MCF 10A (cell line): ENCODE measurements at regions not wholly inside any gene's neighbourhood (a gene's known extent, or its start where the extent isn't known, plus 50 kb on each side); places are given as distances from the start of the nearest gene placed in this dataset.

Source experiments
- BruUV-seq: library from RNA; stranded (reverse); fragments of 400-500 nt; replicated peaks from 2 replicates; lab custom pipeline; 2021; lab: Mats Ljungman, UMichigan
- CTCF ChIA-PET: fragments of 300-600 bp; sonication (Branson Sonifier 250); formaldehyde crosslinking; extraction: SDS; loops from one replicate; lab custom pipeline; 2021; ENCODE audit warnings: antibody characterized with exemption, inconsistent platforms; lab: Yijun Ruan, JAX
- POLR2A ChIA-PET: fragments of 300-600, 350-650 bp; sonication (Branson Sonifier 250); formaldehyde crosslinking; extraction: SDS; loops from one replicate; lab custom pipeline; 2020; ENCODE audit warnings: antibody characterized with exemption, inconsistent platforms; lab: Yijun Ruan, JAX
- DNase-seq: peaks from one replicate; pipeline ENCODE4 v3.0.0-alpha.2; 2018; ENCODE audit not compliant: unreplicated experiment
- H3K27ac Mint-ChIP-seq: one replicate; pipeline ENCODE4 v1.8.0; 2022; ENCODE audit warnings: mild to moderate bottlenecking, low read depth, mixed read lengths; ENCODE audit not compliant: unreplicated experiment
- H3K27me3 Mint-ChIP-seq: one replicate; pipeline ENCODE4 v1.8.0; 2022; ENCODE audit warnings: mixed read lengths; ENCODE audit not compliant: insufficient read depth, unreplicated experiment
- H3K36me3 Mint-ChIP-seq: one replicate; pipeline ENCODE4 v1.8.0; 2022; ENCODE audit warnings: mild to moderate bottlenecking, moderate library complexity, mixed read lengths; ENCODE audit not compliant: insufficient read depth, unreplicated experiment
- H3K4me1 Mint-ChIP-seq: one replicate; pipeline ENCODE4 v1.8.0; 2022; ENCODE audit warnings: mixed read lengths; ENCODE audit not compliant: insufficient read depth, unreplicated experiment
- H3K4me3 Mint-ChIP-seq: one replicate; pipeline ENCODE4 v1.8.0; 2022; ENCODE audit warnings: mild to moderate bottlenecking, moderate library complexity, mixed read lengths; ENCODE audit not compliant: unreplicated experiment
- H3K9me3 Mint-ChIP-seq: one replicate; pipeline ENCODE4 v1.8.0; 2022; ENCODE audit warnings: mixed read lengths; ENCODE audit not compliant: unreplicated experiment
- intact Hi-C: fragments of 100-400 bp; cut with micrococcal nuclease; formaldehyde crosslinking; loops from 2 replicates; pipeline ENCODE4 v1.14.1; 2022
- TF ChIP-seq, protein P1 (sequence below): fragments of 200-600 bp; IDR thresholded peaks from one replicate; pipeline ENCODE4 v1.8.0; 2022; ENCODE audit warnings: antibody characterized with exemption, mild to moderate bottlenecking; ENCODE audit not compliant: unreplicated experiment

DNA sequence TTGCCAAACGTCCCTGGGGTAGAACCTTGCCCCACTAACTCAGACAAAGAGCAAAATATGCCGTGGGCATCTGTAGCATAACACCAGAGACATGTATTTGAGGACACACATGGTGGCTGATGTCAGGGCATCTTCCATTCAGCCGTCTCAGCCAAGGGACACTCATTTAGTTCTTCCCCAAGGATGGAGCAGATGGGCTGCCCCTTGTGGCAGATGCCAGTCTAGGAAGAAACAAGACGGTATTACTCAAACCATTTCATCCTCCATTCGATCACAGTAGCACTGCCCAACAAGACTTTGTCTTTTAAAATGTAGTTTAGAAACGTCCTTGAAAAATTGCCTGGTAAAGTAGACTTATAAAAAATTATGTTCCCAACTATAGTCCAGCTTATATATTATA is 937.6 kb upstream of the EEF2KMT start:
- POLR2A ChIA-PET, result no interaction called here
- BruUV-seq, result no TSS peak

DNA sequence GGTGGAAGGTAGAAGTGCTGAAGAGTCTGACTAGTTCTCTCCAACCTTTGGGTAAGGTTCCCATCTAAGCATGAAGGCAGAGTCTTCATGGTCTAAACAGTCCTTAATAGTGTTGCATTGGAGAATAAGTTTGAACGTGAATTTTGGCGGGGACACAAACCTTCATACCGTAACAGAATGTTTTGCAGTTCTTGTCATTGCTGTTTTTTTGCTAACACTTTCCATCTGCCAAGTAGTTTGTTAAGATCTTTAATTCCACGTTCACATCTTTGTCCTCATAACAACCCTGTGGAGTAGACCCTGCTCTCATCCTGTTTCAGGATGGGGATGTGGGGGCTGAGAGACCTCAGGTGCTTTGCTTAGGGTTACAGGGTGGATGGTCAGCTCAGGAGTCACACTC is 936.9 kb upstream of the EEF2KMT start:
- TF ChIP-seq, protein P1, sequence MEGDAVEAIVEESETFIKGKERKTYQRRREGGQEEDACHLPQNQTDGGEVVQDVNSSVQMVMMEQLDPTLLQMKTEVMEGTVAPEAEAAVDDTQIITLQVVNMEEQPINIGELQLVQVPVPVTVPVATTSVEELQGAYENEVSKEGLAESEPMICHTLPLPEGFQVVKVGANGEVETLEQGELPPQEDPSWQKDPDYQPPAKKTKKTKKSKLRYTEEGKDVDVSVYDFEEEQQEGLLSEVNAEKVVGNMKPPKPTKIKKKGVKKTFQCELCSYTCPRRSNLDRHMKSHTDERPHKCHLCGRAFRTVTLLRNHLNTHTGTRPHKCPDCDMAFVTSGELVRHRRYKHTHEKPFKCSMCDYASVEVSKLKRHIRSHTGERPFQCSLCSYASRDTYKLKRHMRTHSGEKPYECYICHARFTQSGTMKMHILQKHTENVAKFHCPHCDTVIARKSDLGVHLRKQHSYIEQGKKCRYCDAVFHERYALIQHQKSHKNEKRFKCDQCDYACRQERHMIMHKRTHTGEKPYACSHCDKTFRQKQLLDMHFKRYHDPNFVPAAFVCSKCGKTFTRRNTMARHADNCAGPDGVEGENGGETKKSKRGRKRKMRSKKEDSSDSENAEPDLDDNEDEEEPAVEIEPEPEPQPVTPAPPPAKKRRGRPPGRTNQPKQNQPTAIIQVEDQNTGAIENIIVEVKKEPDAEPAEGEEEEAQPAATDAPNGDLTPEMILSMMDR, result no peak
- Mint-ChIP-seq H3K4me3 (no peak overlapping the region), H3K36me3 (no peaks in the 10 kb centered on the region), H3K9me3 (peaks cover 28% of the 10 kb centered on the region), H3K27ac (no peak overlapping the region), H3K4me1 (no peaks in the 10 kb centered on the region), H3K27me3 (no peaks in the 10 kb centered on the region)
- POLR2A ChIA-PET, result no interaction called here
- no peak for DNase-seq
- intact Hi-C loops, result no loop called here
- BruUV-seq, result no TSS peak
- CTCF ChIA-PET, result no interaction called here

More for the DNA sequence above, 937.6 kb upstream of the EEF2KMT start:
- no peak for DNase-seq
- TF ChIP-seq, protein P1, result no peak
- CTCF ChIA-PET, result no interaction called here
- H3K27ac Mint-ChIP-seq, result no peak overlapping the region
- no peaks in the 10 kb centered on the region for H3K27me3 Mint-ChIP-seq
- H3K4me3 Mint-ChIP-seq, result no peak overlapping the region
- intact Hi-C loops, result no loop called here
- peaks cover 32% of the 10 kb centered on the region for H3K9me3 Mint-ChIP-seq
- H3K36me3 Mint-ChIP-seq, result no peaks in the 10 kb centered on the region
- no peaks in the 10 kb centered on the region for H3K4me1 Mint-ChIP-seq

DNA sequence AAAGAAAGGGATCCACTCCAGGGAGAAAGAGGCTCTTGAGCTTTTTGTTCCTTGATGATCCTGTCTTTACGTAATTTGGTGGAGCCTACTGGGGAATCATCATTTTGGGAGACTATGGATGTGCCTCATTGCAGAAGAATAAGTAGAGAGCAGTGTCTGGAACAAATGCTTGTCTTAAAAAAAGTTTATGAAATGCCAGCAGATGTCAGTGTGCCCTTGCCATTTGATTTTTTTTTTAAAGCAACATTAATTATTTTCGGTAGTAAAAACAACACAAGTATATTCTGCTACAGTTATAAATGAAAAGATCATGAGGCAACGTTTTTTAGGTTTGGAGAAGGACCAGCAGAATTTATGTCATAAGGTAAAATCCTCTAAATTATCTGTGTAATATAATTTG is 934.8 kb upstream of the EEF2KMT start:
- no peaks in the 10 kb centered on the region for H3K27me3 Mint-ChIP-seq
- TF ChIP-seq, protein P1, result no peak
- peaks cover 35% of the 10 kb centered on the region for H3K9me3 Mint-ChIP-seq
- DNase-seq, result no peak
- H3K36me3 Mint-ChIP-seq, result no peaks in the 10 kb centered on the region
- no peak overlapping the region for H3K4me3 Mint-ChIP-seq
- no TSS peak for BruUV-seq
- H3K4me1 Mint-ChIP-seq, result no peaks in the 10 kb centered on the region
- intact Hi-C loops, result no loop called here
- CTCF ChIA-PET, result interaction anchor here (0.6 to 0.7 kb wide), 2 partner anchors 9 to 710 kb away, joined by 3 read pairs; no protein-coding TSS in a partner anchor
- POLR2A ChIA-PET, result no interaction called here
- no peak overlapping the region for H3K27ac Mint-ChIP-seq

DNA sequence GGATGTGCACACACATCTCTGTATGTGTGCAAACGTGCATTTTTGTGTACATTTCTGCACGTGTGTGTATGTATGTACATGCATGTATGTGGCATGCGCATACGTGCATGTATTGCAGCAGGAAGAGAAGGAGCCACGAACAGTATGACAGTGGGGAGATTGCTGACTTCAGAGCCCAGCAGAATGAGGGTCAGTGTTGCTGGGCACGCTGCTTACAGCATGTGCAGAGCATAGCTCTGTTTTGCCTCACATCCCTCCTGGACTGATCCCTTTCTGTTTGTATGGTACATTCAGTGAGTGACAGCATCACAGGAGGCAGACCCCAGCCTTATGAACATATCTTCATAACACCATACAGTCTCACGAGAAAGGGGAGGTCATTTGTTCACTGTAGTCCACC is 934.0 kb upstream of the EEF2KMT start:
- BruUV-seq, result no TSS peak
- Mint-ChIP-seq H3K36me3 (no peaks in the 10 kb centered on the region), H3K4me3 (no peak overlapping the region), H3K4me1 (no peaks in the 10 kb centered on the region), H3K9me3 (peaks cover 37% of the 10 kb centered on the region), H3K27ac (no peak overlapping the region), H3K27me3 (no peaks in the 10 kb centered on the region)
- ChIA-PET CTCF (interaction anchor here (0.6 kb wide), 1 partner anchor 149 kb away, joined by 3 read pairs; no protein-coding TSS in a partner anchor), POLR2A (no interaction called here)
- TF ChIP-seq, protein P1, result no peak
- intact Hi-C loops, result no loop called here
- no peak for DNase-seq
